ENCODE measurements at regions not wholly inside any gene's neighbourhood (a gene's known extent, or its start where the extent isn't known, plus 50 kb on each side); places are given as distances from the start of the nearest gene placed in this dataset.

GRCh38 chr2:7703543-7704144, 786.4 kb downstream of the RNF144A start:
- H3K27ac Mint-ChIP-seq (ENCODE audit: unreplicated experiment): no peak overlapping the region
- CTCF ChIA-PET: no interaction called here
- Histone ChIP-seq H3K36me3 (ENCODE audit: control insufficient read depth, insufficient read depth, low read length) (no peaks in the 10 kb centered on the region), H3K4me3 (ENCODE audit: low read depth, low read length) (no peak overlapping the region), H3K27me3 (replicated peaks; ENCODE audit: control insufficient read depth, insufficient read depth, low read length) (no peaks in the 10 kb centered on the region), H3K9me3 (no peaks in the 10 kb centered on the region), H3K4me1 (no peaks in the 10 kb centered on the region)
- intact Hi-C loops (cut with micrococcal nuclease; ENCODE audit: unreplicated experiment): no loop called here
- H3K36me3 Mint-ChIP-seq (ENCODE audit: insufficient read depth, unreplicated experiment): no peaks in the 10 kb centered on the region
- no peaks in the 10 kb centered on the region for H3K9me3 Mint-ChIP-seq (ENCODE audit: unreplicated experiment)
- no TSS peak for BruUV-seq (replicated peaks)
- no peak for DNase-seq
- no peaks in the 10 kb centered on the region for H3K27me3 Mint-ChIP-seq (ENCODE audit: insufficient read depth, unreplicated experiment)
- no peak overlapping the region for H3K4me3 Mint-ChIP-seq (ENCODE audit: unreplicated experiment)
- TF ChIP-seq CTCF (IDR thresholded peaks at IDR 0.05; ENCODE audit: insufficient read depth in 1 of 2, low read depth in 1 of 2, low read length in 1 of 2, severe bottlenecking in 1 of 2, unreplicated experiment in 1 of 2): no peak
- no peaks in the 10 kb centered on the region for H3K4me1 Mint-ChIP-seq (ENCODE audit: low read depth, unreplicated experiment)
- POLR2A ChIA-PET: no interaction called here

- Mint-ChIP-seq H3K36me3 (ENCODE audit: insufficient read depth, unreplicated experiment) (no peaks in the 10 kb centered on the region), H3K27ac (ENCODE audit: unreplicated experiment) (no peak overlapping the region), H3K4me1 (ENCODE audit: low read depth, unreplicated experiment) (no peaks in the 10 kb centered on the region), H3K4me3 (ENCODE audit: unreplicated experiment) (no peak overlapping the region), H3K27me3 (ENCODE audit: insufficient read depth, unreplicated experiment) (no peaks in the 10 kb centered on the region), H3K9me3 (ENCODE audit: unreplicated experiment) (no peaks in the 10 kb centered on the region)
- TF ChIP-seq CTCF (IDR thresholded peaks at IDR 0.05; ENCODE audit: insufficient read depth in 1 of 2, low read depth in 1 of 2, low read length in 1 of 2, severe bottlenecking in 1 of 2, unreplicated experiment in 1 of 2): no peak
- Histone ChIP-seq H3K36me3 (ENCODE audit: control insufficient read depth, insufficient read depth, low read length) (no peaks in the 10 kb centered on the region), H3K4me1 (no peaks in the 10 kb centered on the region), H3K4me3 (ENCODE audit: low read depth, low read length) (no peak overlapping the region), H3K9me3 (no peaks in the 10 kb centered on the region), H3K27me3 (replicated peaks; ENCODE audit: control insufficient read depth, insufficient read depth, low read length) (no peaks in the 10 kb centered on the region)
- intact Hi-C loops (cut with micrococcal nuclease; ENCODE audit: unreplicated experiment): no loop called here
- no TSS peak for BruUV-seq (replicated peaks)
- ChIA-PET POLR2A (no interaction called here), CTCF (no interaction called here)
- DNase-seq: no peak
Measured at GRCh38 chr2:7704296-7704865, 787.2 kb downstream of the RNF144A start.

DNA sequence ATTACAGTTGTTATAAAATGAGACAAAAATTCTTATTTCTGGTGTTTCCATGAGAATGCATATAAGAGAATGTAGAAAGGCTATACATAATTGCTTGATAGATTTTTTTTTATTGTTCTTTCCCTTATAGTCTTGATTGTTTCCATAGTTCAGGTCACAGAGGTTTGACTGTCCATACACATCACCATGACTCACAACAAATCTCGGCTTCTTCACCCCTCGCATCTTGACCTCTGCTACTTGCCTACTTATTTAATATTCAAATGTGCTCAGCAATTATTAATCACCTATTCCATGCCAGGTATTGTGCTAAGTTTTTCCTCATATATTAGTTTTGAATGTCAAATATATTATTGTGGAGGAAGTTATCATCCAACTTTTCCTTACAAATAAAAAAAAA, 789.6 kb downstream of the RNF144A start:
- no peaks in the 10 kb centered on the region for H3K4me1 ChIP-seq
- no peaks in the 10 kb centered on the region for H3K9me3 Mint-ChIP-seq (ENCODE audit: unreplicated experiment)
- TF ChIP-seq CTCF (IDR thresholded peaks at IDR 0.05; ENCODE audit: insufficient read depth in 1 of 2, low read depth in 1 of 2, low read length in 1 of 2, severe bottlenecking in 1 of 2, unreplicated experiment in 1 of 2): no peak
- H3K4me3 ChIP-seq (ENCODE audit: low read depth, low read length): no peak overlapping the region
- no peaks in the 10 kb centered on the region for H3K36me3 Mint-ChIP-seq (ENCODE audit: insufficient read depth, unreplicated experiment)
- no peaks in the 10 kb centered on the region for H3K36me3 ChIP-seq (ENCODE audit: control insufficient read depth, insufficient read depth, low read length)
- CTCF ChIA-PET: no interaction called here
- BruUV-seq (replicated peaks): no TSS peak
- H3K27me3 ChIP-seq (replicated peaks; ENCODE audit: control insufficient read depth, insufficient read depth, low read length): no peaks in the 10 kb centered on the region
- H3K27me3 Mint-ChIP-seq (ENCODE audit: insufficient read depth, unreplicated experiment): no peaks in the 10 kb centered on the region
- H3K4me1 Mint-ChIP-seq (ENCODE audit: low read depth, unreplicated experiment): no peaks in the 10 kb centered on the region
- DNase-seq: no peak
- intact Hi-C loops (cut with micrococcal nuclease; ENCODE audit: unreplicated experiment): no loop called here
- H3K27ac Mint-ChIP-seq (ENCODE audit: unreplicated experiment): no peak overlapping the region
- no peak overlapping the region for H3K4me3 Mint-ChIP-seq (ENCODE audit: unreplicated experiment)
- H3K9me3 ChIP-seq: no peaks in the 10 kb centered on the region
- POLR2A ChIA-PET: no interaction called here

Measured in Caco-2 (cell line).